Omental fat pad (tissue), 3 donors: ENCODE measurements at regions not wholly inside any gene's neighbourhood (a gene's known extent, or its start where the extent isn't known, plus 50 kb on each side); places are given as distances from the start of the nearest gene placed in this dataset.
"Not testable (repeated sequence)": the region's sequence is repeated elsewhere in the genome, so short reads cannot be mapped to it uniquely, and the experiment has no call there.

Source experiments
- ATAC-seq: fragments of 150-250 bp; one replicate; pipeline ENCODE4 v1.9.1; 2016; ENCODE audit warnings: mild to moderate bottlenecking, moderate library complexity; ENCODE audit not compliant: low FRiP score
- DNase-seq: peaks from one replicate; pipeline ENCODE4 v3.0.0-alpha.2; 2019; ENCODE audit warnings: low spot score
- CTCF ChIP-seq, 3 donors: fragments of 450-650 bp; IDR thresholded peaks; one replicate each; pipeline ENCODE4 v1.5.1; 2016 to 2017; ENCODE audit warnings: antibody characterized with exemption in 3 of 3, mild to moderate bottlenecking in 3 of 3, moderate library complexity in 2 of 3

- TF ChIP-seq CTCF (IDR thresholded peaks at IDR 0.05) = no peak
- ATAC-seq (no peak), DNase-seq (no peak)
These were observed 1373.9 kb downstream of the OLFM4 start for GRCh38 chr13:54402495-54402894.

DNA sequence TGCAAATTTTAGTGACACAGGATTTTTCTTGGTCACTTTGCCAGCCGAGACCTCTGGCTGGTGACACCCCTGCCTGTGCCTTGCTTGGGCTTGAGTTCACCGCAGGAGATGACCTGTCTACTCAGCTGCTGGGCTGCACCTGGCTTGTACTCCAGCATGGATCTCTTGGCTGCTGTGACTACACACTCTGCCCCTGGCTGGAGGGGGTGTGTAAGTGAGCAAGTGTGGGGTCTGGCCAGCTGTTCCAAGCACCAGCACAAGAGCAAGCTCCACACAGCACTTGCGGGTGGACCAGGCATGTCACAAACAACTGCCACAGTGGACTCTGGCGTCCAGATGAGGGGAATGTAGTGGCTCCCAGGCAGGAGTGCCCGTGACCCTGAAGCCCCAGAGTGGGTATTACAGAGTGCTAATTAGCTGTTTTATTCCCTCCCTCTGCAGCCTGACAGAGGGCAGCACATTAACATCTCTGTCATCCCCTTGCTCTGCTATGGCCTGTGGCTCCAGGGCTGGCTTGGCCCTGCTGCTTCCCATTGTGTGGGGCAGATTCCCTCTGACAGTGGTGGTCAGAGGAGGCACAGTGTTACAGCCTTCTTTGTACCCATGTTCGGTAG lies 1387.2 kb downstream of the OLFM4 start:
- no peak for TF ChIP-seq CTCF (IDR thresholded peaks at IDR 0.05)
- DNase-seq = no peak
- ATAC-seq = no peak

DNA sequence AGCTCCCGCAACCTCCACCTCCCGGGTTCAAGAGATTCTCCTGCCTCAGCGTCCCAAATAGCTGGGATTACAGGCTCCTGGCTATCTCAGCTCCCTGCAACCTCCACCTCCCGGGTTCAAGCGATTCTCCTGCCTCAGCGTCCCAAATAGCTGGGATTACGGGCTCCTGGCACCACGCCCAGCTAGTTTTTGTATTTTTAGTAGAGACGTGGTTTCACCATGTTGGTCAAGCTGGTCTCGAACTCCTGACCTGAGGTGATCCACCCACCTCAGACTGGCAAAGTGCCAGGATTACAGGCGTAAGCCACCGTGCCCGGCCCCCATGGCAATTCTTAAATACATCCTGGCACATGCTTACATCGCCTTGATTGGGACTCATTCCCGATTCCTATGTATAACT lies 1394.3 kb downstream of the OLFM4 start:
- ATAC-seq, DNase-seq: not testable (repeated sequence)

DNA sequence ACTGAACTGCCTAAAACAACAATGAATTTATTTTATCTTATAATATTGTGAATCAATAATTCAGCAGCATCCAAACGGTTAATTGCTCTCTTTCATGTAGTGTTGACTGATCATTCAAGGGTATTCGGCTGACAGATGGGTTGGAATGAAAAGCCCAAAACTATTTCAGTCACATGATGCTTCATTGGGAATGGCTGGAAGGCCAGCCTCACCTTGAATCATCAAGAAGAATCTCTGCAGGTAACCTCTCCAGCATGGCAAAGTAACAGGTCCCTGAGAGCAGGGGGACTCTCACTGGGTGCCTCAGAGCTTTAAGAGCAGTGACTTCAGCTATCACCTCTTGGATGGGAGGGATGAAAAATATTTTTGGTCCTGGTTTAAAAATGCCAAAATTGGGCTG lies 1395.7 kb downstream of the OLFM4 start:
- TF ChIP-seq CTCF (IDR thresholded peaks at IDR 0.05) = no peak
- no peak for ATAC-seq
- no peak for DNase-seq

- TF ChIP-seq CTCF (IDR thresholded peaks at IDR 0.05) = no peak
- no peak for DNase-seq
- no peak for ATAC-seq
These were observed 1405.0 kb downstream of the OLFM4 start for GRCh38 chr13:54433493-54434206.

DNA sequence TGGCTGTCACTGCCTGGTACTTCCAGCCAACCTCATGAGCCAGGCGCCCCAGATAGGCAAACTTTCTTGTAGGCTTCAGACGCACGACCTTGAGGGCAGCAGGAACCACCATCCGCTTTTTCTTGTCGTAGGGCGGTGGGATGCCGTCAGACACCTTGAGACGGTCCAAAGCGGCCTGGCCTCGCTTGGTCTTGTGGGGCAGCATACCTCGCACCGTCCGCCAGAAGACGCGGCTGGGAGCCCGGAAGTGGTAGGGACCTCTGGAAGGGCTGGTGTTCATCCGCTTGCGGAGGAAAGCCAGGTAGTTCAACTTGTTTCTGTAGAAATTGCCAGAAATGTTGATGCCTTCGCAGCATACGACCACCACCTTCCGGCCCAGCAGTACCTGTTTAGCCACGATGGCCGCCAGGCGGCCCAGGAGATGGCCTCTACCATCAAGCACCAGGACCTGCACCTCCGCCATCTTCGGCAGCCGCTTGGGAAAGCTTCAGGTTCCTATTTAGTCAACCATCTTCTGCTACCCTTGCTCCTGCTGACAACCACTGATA lies 1412.3 kb downstream of the OLFM4 start:
- DNase-seq, ATAC-seq: not testable (repeated sequence)

DNA sequence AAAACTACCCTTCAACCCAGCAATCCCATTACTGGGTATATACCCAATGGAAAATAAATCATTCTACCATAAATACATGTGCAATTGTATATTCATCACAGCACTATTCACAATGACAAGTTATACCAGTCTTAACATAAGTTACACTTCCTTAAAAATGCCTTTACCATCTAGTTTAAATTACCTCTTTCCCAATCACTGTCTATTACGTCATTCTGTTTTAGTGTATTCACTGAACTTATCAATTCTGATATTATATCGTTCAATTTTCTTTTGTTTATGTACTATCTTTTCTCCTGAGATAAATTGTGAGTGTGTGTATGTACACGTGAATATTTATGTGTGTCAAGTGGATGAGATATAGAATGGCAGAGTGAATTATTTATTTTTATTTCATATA lies 1416.8 kb downstream of the OLFM4 start:
- DNase-seq = no peak
- no peak for ATAC-seq
- no peak for TF ChIP-seq CTCF (IDR thresholded peaks at IDR 0.05)

DNA sequence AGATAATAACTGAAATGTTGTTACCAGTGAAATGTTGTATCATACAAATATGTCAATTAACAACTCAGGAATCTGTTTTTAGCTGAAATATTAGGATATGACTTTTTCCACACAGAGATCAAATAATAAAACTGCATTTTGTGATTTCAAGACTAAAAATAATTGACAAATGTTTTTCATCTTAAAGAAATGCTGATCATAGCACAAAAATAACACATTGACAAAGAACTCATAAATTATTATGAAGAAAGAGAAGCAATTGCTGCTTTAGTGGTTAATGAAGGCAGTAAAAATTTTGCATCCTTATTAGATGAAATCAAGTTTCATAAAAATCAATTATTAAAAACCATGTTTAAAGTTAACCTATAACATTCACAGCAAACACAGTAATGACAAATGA lies 1417.3 kb downstream of the OLFM4 start:
- ATAC-seq (no peak), DNase-seq (no peak)
- TF ChIP-seq CTCF (IDR thresholded peaks at IDR 0.05) = no peak
